Body of pancreas (tissue), 4 donors: ENCODE measurements at regions not wholly inside any gene's neighbourhood (a gene's known extent, or its start where the extent isn't known, plus 50 kb on each side); places are given as distances from the start of the nearest gene placed in this dataset.

Experiments
- ATAC-seq: fragments of 150-250 bp; one replicate; pipeline ENCODE4 v1.9.1; 2016
- DNase-seq, 4 donors: peaks; one replicate each; pipeline ENCODE4 v3.0.0-alpha.2; 2019
- H3K27ac ChIP-seq, 4 donors: fragments of 200-600 bp; sonication (generic); 1 replicate in 3 of 4; 2 replicates in 1 of 4; pipeline versions ENCODE4 v1.5.1 to v1.6.1; 2016 to 2019; ENCODE audit warnings: mild to moderate bottlenecking in 1 of 4, mixed read lengths in 1 of 4, moderate library complexity in 1 of 4
- H3K27me3 ChIP-seq, 2 donors: fragments of 200-600 bp; sonication (generic); one replicate each; pipeline ENCODE4 v1.6.0; 2016; ENCODE audit warnings: mild to moderate bottlenecking in 1 of 2
- H3K36me3 ChIP-seq, 2 donors: fragments of 200-600 bp; sonication (generic); replicated peaks in 1 of 2; 2 replicates each; pipeline ENCODE4 v1.5.1; 2016; ENCODE audit warnings: low read depth in 2 of 2; ENCODE audit not compliant: insufficient read depth in 1 of 2
- H3K4me1 ChIP-seq: fragments of 200-600 bp; sonication (generic); one replicate; pipeline ENCODE4 v1.6.0; 2016
- H3K4me3 ChIP-seq, 2 donors: fragments of 200-600 bp; sonication (generic); 1 replicate in 1 of 2; 2 replicates in 1 of 2; pipeline ENCODE4 v1.5.1; 2016 to 2019
- H3K9me3 ChIP-seq, 3 donors: fragments of 200-600 bp; sonication (generic); 1 replicate in 2 of 3; 2 replicates in 1 of 3; pipeline ENCODE4 v1.5.1; 2016
- POLR2A ChIP-seq, 3 donors: fragments of 450-650 bp; IDR thresholded peaks; one replicate each; pipeline ENCODE4 v1.6.1; 2016; ENCODE audit warnings: antibody characterized with exemption in 3 of 3, mild to moderate bottlenecking in 2 of 3
- WGBS, 2 donors: methylation state at CpG; one replicate each; pipeline ENCODE4 v1.1.5; 2017; 5-methylcytosine and 5-hydroxymethylcytosine counted together
- intact Hi-C: fragments of 100-400 bp; cut with DNase I; formaldehyde crosslinking; loops from one replicate; pipeline ENCODE4 v1.15.1; 2023
- TF ChIP-seq, protein P1 (sequence below), 7 experiments: fragments of 450-650 bp in 4 of 7; fragments of 200-600 bp in 3 of 7; sonication (generic) in 3 of 7; IDR thresholded peaks; one replicate each; pipeline ENCODE4 v1.5.1; 2016 to 2019; ENCODE audit warnings: antibody characterized with exemption in 7 of 7

DNA sequence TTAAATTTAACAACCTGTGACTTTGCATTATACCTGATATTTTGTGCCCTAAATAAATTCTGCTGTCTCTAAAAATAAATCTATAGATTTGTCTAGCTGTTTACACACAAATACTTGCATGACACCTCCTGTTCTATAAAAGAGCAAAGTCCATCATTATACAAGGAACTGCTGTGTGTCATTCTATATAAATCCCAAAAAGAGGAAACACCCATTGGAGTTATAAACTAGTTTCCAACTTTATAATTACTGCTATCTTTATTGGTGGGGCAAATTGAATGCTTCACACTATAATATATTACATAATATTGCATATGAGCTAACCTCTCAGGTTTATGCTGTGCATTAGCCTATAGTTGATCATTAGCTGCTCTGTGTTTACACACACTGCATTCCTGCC, 504.4 kb downstream of the SATB2 start:
- no peaks in the 10 kb centered on the region for H3K9me3 ChIP-seq
- H3K27ac ChIP-seq, result no peak overlapping the region
- TF ChIP-seq, protein P1, sequence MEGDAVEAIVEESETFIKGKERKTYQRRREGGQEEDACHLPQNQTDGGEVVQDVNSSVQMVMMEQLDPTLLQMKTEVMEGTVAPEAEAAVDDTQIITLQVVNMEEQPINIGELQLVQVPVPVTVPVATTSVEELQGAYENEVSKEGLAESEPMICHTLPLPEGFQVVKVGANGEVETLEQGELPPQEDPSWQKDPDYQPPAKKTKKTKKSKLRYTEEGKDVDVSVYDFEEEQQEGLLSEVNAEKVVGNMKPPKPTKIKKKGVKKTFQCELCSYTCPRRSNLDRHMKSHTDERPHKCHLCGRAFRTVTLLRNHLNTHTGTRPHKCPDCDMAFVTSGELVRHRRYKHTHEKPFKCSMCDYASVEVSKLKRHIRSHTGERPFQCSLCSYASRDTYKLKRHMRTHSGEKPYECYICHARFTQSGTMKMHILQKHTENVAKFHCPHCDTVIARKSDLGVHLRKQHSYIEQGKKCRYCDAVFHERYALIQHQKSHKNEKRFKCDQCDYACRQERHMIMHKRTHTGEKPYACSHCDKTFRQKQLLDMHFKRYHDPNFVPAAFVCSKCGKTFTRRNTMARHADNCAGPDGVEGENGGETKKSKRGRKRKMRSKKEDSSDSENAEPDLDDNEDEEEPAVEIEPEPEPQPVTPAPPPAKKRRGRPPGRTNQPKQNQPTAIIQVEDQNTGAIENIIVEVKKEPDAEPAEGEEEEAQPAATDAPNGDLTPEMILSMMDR (IDR thresholded peaks at IDR 0.05), result no peak
- no peak for TF ChIP-seq POLR2A (IDR thresholded peaks at IDR 0.05)
- DNase-seq (no peak), ATAC-seq (no peak)
- no peaks in the 10 kb centered on the region for H3K4me1 ChIP-seq
- H3K27me3 ChIP-seq, result no peaks in the 10 kb centered on the region
- no peak overlapping the region for H3K4me3 ChIP-seq
- intact Hi-C loops, result no loop called here
- H3K36me3 ChIP-seq, result no peaks in the 10 kb centered on the region

DNA sequence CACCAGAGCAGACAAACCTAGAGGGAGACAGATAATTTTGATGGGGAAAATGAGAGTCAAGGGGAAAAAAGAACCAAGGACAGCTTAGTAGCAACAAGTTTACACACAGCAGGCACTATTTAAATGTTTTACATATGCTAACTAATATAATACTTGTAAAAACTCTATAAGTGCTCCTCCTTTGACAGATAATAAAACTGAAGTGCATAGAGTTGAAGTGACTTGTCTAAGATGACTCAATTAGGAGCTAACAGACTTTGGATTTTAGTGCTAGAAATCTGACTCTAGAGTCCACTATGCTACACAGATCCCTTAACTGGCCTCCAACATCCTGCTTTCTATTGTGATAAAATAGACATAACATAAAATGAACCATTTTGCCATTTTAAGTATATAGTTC, 506.9 kb downstream of the SATB2 start:
- H3K4me1 ChIP-seq, result no peaks in the 10 kb centered on the region
- intact Hi-C loops, result no loop called here
- H3K27me3 ChIP-seq, result no peaks in the 10 kb centered on the region
- no peak overlapping the region for H3K4me3 ChIP-seq
- no peak overlapping the region for H3K27ac ChIP-seq
- TF ChIP-seq, protein P1 (IDR thresholded peaks at IDR 0.05), result no peak
- TF ChIP-seq POLR2A (IDR thresholded peaks at IDR 0.05), result no peak
- DNase-seq (no peak), ATAC-seq (no peak)
- H3K36me3 ChIP-seq, result no peaks in the 10 kb centered on the region
- no peaks in the 10 kb centered on the region for H3K9me3 ChIP-seq

DNA sequence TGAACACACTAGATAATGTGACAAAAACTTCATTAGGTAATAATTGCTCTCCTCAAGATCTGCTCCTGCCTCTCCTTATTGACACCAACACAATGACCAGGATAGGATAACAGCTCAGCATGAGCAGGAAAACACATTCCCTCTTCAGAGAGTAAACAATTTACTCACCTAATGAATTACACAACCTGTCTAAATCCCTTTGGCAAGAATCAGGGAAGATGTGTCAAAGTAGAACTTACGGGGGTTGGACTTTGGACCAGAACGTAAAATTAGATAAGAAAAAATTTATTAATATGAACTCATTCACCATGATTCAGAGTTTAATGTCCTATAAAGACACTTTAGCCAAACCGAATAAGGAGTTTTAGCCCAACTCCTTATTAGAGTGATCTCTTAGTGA, 512.2 kb downstream of the SATB2 start:
- Histone ChIP-seq H3K4me3 (no peak overlapping the region), H3K9me3 (no peaks in the 10 kb centered on the region), H3K4me1 (no peaks in the 10 kb centered on the region), H3K27ac (no peak overlapping the region), H3K36me3 (no peaks in the 10 kb centered on the region), H3K27me3 (no peaks in the 10 kb centered on the region)
- ATAC-seq (no peak), DNase-seq (no peak)
- TF ChIP-seq, protein P1 (IDR thresholded peaks at IDR 0.05), result no peak
- no peak for TF ChIP-seq POLR2A (IDR thresholded peaks at IDR 0.05)
- 34 to 42% methylated on average over 3 of the region's 3 CpGs for WGBS, 2 donors
- intact Hi-C loops, result no loop called here

DNA sequence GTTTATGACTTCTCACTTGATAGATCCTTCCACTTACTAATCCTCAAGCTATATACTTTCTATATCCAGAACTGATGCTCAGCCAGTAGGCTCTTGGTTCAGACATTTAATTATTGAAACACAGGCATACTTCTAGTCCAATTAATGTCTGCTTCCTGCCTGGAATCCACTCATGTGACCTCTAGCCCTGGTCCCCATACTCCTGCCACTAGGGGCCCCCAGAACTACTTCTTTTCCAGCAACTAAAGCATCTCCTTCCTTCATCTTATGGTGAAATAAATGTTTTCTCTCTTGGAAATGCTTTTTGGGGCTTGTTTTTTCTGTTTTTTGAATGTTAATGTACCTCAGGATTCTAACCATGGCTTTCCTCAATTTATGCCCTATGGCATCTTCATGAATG, 527.6 kb downstream of the SATB2 start:
- intact Hi-C loops, result no loop called here
- no peaks in the 10 kb centered on the region for H3K4me1 ChIP-seq
- H3K27me3 ChIP-seq, result no peaks in the 10 kb centered on the region
- no peak for TF ChIP-seq POLR2A (IDR thresholded peaks at IDR 0.05)
- TF ChIP-seq, protein P1 (IDR thresholded peaks at IDR 0.05), result no peak
- H3K27ac ChIP-seq, result no peak overlapping the region
- ATAC-seq, result no peak
- no peak overlapping the region for H3K4me3 ChIP-seq
- DNase-seq, result no peak
- H3K36me3 ChIP-seq, result no peaks in the 10 kb centered on the region
- no peaks in the 10 kb centered on the region for H3K9me3 ChIP-seq

DNA sequence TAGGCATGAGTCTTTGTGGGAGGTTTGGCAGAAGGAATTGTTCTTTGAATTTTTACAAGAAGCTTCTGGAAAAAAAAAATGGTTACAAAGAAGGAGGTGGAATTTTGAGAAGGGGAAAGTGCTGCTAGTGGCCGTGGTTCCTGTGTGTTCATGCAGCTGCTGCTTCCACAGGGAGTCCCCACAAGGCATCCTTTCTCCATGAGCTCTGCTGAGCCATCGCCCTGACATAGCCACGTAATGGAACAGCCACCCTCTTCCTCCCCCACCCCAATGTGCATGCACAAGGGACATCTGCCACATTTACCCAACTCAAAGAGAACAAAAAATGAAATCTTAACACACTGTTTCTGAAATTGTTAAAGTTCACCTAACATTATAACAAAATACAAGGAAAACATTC, 529.7 kb downstream of the SATB2 start:
- no peak overlapping the region for H3K4me3 ChIP-seq
- no peaks in the 10 kb centered on the region for H3K27me3 ChIP-seq
- TF ChIP-seq POLR2A (IDR thresholded peaks at IDR 0.05), result no peak
- TF ChIP-seq, protein P1 (IDR thresholded peaks at IDR 0.05), result no peak
- WGBS, 2 donors, result 34 to 35% methylated on average over 3 of the region's 3 CpGs
- no peaks in the 10 kb centered on the region for H3K9me3 ChIP-seq
- no peak overlapping the region for H3K27ac ChIP-seq
- H3K4me1 ChIP-seq, result no peaks in the 10 kb centered on the region
- ATAC-seq (no peak), DNase-seq (no peak)
- H3K36me3 ChIP-seq, result no peaks in the 10 kb centered on the region
- intact Hi-C loops, result no loop called here
